ENCODE measurements at regions not wholly inside any gene's neighbourhood (a gene's known extent, or its start where the extent isn't known, plus 50 kb on each side); places are given as distances from the start of the nearest gene placed in this dataset.
"Not testable (repeated sequence)": the region's sequence is repeated elsewhere in the genome, so short reads cannot be mapped to it uniquely, and the experiment has no call there.

DNA sequence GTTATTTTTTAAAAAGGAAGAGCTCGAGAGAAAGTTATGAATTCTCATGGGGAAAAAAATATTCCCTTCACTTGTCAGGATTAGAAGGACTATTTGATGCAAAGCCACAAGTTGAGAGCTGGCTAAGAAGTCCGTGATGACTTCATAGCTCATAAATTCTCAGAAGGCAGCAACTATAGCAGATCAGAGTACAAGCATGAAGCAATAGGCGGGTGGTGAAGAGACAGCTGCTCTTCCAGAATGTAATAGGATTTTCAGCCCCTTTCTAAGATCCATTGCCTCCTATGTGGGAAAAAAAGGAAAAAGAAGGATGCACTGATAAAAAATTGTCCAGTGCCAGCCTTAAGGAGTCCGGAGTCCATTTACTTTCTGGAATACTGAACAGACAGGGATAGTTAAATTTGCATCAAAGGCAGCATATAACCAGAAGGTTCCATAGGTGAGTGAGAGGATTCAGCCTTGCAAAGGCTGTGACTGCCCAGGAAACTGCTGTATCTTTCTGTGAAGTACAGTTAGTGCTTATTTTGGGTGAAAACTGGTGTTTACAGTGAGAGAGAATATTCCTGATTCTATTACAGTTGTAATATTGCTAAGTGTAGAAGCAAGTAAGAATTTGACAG lies 929.5 kb upstream of the ALCAM start:
- ATAC-seq = no peak

DNA sequence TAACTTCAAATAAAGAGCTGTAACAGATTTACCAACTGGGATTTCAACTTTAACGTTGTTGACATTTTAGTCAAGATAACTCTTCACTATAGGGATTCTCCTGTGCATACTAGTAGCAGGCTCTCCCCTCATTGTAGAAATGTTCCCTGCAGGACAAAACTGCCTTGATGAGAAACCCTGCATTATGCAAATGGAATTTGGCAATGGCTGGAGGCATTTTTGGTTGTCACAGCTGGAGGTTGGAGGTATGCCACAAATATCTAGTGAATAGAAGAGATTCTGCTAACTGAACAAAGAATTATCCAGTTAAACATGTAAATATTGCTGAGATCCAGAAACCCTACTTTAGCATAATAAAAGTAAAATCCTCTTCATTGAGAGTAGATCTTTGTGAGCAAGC lies 928.8 kb upstream of the ALCAM start:
- no peak for ATAC-seq

DNA sequence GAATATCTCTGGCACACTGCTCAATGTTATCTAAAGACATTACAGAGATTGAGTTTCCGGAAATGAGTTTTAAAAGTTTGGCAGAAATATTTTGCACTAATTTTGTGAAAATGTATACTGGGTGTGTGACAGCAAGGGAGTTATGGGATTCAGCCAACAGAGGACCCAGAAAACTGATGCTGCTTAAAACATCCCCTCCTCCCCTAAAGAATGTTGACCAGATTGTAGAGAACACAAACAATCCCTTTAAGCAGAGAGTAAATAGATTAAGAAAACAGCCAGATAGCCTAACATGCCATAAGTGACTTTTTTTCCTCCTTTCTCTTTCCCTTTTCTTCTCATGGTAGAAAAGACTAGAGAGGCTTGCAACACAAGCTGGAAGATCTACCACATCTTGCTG lies 928.0 kb upstream of the ALCAM start:
- no peak for ATAC-seq

DNA sequence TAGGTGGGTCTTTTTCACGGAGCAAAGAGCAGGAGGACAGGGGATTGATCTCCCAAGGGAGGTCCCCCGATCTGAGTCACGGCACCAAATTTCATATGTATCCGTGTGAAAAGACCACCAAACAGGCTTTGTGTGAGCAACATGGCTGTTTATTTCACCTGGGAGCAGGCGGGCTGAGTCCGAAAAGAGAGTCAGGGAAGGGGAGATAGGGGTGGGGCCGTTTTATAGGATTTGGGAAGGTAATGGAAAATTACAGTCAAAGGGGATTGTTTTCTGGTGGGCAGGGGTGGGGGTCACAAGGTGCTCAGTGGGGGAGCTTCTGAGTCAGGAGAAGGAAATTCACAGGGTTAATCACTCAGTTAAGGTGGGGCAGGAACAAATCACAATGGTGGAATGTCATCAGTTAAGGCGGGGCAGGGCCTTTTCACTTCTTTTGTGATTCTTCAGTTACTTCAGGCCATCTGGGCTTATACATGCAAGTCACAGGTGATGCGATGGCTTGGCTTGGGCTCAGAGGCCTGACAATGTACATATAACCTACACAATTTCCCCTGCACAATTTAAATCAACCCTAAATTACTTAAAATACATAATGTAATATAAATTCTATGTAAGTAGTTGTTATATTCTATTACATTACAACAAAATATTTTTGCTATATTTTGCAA lies 921.3 kb upstream of the ALCAM start:
- not testable (repeated sequence) for ATAC-seq

DNA sequence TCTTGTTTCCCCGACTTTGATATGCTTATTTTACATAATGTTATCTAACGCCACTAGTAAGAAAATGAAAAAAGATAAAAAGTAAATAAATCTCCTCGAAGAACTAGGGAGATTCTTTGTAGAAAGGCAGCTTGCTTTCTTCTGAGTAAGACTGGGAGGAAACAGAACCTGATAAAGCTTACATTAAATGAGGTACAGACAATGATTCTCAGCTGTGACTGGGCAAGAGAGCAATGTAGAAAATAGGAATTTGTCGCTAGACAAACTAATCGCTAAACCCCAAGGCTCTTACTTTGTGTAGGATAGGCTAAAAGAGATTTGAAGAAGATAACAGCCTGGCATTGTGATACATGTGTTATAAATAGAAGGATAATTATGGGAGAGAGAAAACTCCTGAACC lies 919.0 kb upstream of the ALCAM start:
- no peak for ATAC-seq

DNA sequence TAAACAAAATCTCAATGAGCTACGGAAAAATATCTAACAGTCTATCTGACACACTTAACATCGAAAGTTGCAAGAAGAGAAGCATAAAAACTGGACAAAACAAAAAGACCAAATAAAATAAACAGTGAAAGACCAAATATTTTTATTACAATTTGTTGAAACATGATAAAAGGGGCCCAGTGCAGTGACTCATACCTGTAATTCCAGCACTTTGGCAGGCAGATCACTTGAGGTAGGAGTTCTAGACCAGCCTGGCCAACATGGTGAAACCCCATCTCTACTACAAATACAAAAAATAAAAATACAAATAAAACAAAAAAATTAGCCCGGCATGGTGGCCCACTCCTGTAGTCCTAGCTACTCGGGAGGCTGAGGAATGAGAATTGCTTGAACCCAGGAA lies 914.0 kb upstream of the ALCAM start:
- ATAC-seq = no peak

DNA sequence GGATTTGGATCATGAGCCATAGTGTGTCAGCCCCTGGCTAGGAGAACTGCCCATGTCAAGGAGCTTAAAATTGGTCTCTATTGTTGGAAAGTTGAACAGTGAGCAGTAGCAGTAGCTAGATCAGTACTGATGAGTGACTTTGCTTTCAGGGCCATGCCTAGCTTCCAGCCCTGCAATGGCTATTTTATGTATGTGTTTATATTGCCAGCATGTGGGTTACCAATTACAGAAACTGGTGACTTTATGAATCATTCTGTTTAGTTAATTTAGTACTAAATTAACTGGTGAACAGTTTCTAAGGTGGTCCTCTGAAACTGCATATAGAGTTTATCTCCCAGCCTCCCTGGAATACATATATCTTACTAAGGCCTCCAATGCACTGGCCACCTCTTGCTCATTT lies 908.1 kb upstream of the ALCAM start:
- ATAC-seq = no peak

DNA sequence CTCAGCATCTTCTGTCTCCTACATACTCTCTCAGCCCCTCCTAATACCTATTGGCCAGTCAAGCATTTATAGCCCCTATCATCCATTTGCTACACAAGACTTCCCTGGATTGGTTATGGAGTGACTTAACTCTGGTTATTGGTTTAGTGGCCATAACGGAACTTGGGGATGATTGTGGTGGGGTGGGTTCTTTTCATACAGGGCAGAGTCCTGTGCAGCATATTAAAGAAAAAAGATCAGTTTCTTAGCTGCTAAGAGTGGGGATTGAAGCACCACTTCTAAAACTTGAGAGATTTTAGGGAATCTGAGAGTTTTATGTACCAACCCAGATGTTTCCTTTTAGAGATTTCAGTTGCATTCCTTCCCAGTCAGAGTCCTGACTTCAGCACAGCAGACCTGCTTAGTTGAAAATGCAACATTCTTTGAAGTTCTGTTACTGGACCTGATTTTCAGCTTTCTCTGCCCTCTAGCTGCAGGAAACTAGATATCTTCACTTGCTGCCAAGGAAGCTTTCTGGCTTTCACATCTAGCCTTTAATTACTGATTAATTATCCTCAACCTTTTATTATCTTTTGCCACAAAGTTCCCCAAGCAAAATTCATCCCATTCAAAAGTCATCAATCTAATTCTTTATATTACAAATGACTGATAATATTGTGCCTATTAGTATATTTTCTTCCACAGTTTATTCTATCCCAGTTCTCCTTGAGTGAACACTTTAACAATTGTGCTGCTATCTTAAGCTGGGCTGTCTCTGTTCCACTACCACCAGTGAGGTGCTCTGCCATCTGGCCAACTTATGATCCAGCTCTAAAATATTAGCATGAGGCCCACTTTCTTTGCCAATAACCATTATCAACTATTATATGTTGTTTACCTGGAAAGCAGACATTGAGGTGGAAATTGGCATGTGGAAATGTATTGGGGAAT lies 906.0 kb upstream of the ALCAM start:
- ATAC-seq = no peak

DNA sequence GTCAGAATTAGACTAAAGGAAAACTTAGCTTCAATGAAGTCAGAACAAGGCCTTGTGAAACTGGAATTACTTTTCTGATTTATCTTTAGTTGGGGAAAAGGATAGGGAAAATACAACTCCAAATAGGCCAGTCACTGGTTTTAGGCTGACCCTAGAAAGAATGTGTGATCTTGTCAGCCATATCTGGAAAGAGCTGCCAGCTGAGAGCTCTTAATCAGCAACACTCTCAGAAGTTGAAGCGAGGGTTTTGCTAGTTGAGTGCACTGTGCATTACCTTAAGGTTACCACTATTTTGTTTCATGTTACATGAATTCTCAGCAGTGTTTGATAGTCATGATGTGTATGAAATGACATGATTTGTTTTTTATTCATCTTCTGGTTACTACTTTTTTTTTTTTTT lies 905.3 kb upstream of the ALCAM start:
- ATAC-seq = no peak

DNA sequence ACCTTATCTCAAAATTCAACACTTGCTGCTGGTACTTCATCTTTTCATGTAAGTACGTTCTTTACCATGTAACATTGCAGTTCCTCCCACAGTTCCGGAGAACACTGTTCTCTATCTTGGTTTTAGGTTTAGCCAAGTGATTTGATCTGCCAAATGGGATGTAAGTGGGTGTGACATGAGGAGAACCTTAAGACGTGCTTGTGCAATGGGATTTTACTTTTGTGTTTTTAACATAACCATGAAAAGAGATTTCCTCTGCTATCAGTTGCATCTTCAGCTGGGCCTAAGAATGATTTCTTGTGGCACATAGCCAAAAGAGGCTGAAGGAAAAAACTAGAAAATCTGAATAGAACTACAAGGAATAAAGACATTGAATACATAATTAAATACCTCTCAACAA lies 894.5 kb upstream of the ALCAM start:
- ATAC-seq = no peak

DNA sequence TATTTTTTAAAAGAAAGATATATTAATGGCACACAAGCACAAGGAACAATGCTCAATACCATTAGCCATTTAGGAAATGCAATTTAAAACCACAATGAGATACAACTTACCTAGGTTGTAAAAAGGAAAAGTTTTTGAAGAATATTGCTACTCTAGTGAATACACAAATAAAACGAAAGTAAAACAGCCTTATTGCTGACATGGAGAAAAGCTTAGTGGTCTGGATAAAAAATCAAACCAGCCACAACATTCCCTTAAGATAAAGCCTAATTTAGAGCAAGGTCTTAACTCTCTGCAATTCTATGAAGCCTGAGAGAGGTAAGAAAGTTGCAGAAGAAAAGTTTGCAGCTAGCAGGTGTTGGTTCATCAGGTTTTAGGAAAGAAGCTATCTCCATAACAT lies 892.7 kb upstream of the ALCAM start:
- no peak for ATAC-seq

DNA sequence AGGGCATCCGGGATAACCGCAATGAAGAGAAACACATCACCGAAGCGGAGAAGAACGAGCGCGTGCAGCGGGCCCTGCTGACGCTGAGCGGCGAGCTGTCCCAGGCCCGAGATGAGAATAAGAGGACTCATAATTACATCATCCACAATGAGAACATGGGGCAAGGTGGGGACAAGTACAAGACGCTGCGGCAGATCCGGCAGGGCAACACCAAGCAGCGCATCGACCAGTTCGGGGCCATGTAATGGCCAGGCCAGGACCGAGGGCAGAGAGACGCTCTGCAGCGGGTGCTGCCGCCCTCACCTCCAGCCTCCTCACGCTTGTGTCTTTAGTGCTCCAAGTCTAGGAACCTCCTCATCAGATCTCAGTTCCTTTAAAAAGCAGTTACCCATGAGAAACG lies 863.7 kb upstream of the ALCAM start:
- ATAC-seq = no peak

DNA sequence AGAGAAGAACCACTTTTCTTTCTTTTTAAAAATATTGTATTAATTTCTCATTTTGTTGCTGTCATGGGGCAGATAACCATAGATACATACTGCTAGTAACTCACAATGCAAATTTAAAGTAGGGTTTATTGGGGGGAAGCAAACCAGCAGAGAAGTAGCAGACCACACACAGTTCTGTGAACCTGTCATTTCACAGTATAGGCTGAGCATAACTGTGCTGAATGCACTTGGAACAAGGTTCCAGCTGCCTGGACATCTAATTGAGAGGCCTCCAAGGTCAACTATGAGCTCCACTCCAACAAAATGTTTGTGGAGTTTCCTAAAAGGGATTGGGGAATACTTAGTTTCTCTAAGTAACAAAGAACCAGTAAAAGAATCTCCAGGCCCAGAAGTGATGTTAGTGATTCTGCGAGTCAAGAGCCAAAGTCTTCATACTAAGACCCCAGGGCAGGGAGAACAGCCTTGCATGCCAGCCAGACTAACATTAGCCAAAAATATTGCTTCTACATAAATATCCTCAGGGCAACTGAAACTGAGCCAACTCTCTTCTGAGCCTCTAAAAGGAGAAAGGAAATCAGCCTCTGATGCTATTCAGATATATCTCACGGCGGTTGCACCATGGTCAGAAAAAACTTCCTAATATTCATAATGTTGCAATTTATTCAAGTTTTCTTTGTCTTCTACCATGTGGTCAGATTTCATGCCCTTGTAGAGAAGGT lies 856.4 kb upstream of the ALCAM start:
- no peak for ATAC-seq

DNA sequence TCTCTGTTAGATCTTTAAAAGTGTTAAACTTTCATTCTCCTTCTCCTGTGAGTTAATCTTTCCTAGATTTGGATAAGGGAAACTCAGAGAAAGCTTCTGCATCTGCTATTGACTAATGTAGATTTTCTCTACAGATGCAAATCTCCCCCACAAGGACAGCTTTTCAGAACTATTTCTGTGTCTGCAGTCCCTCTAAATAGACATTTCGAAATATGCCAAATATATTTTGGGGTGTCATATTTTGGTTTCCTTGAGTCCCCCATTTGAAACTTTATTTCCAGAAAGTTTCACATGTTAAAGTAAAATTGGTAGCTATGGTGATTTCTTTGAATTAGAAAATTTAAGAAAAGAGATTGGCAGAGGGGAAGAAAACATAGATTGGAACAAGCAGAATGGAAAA lies 852.3 kb upstream of the ALCAM start:
- no peak for ATAC-seq

DNA sequence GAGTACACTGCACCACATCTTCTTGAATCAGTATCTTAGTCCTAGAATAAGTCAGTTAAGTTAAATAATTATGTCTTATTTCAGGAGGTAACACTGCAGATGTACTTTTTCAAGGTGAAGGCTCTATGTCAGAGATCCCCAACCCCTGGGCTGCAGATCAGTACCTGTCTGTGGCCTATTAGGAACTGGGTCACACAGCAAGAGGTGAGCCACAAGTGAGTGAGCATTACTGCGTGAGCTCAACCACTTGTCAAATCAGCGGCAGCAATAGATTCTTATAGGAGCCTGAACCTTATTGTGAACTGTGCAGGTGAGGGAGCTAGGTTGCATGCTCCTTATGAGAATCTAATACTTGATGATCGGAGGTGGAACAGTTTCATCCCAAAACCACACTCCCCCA lies 851.9 kb upstream of the ALCAM start:
- no peak for ATAC-seq

DNA sequence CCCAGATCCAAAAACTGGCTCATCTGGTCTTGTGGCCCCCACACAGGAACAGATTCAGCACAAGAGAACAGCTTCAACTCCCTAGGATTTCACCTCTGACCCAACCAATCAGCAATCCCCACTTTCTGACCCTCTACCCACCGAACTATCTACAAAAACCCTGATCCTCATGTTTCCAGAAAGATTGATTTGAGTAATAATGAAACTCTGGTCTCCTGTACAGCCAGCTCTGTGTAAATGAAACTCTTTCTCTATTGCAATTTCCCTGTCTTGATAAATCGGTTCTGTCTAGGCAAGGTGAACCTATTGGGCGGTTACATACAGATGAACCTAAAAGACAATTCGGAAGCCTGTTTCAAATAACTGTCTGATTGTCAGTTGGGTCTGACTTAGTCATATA lies 847.6 kb upstream of the ALCAM start:
- no peak for ATAC-seq

DNA sequence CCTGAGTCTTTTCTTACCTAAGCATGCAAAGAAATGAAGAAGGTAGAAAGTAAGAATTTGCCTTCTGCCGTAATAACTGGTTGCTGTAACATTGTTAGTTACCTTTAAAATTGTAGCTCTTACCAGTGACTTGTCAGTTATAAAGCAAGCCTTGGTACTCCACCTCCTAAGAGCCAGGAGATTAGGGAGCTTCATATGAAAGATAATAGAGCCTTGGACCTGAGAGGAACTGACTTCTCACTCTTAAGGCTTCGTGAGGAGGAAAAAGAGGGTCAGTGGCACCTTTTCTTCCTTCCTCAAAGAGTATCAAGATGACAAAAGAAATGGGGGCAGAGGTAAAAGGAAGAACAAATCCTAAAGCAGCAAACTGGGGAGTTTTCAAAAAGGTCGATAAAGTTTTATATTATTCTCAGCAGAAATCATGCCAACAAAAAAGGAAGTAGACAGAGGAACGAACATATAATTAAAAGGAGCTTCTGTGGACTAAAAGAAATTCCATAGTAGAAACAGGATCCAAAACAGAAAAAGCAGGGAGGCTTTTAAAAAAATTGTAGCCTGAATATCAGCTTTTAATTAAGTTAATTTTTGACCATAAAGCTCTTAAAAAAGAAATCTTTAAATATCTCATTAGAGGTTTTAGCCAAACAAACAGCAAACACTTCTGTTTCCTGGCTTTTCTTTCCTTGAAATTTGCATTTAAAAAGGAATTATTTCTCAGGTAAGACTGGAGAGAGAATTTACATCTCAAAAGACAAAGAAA lies 847.1 kb upstream of the ALCAM start:
- no peak for ATAC-seq

DNA sequence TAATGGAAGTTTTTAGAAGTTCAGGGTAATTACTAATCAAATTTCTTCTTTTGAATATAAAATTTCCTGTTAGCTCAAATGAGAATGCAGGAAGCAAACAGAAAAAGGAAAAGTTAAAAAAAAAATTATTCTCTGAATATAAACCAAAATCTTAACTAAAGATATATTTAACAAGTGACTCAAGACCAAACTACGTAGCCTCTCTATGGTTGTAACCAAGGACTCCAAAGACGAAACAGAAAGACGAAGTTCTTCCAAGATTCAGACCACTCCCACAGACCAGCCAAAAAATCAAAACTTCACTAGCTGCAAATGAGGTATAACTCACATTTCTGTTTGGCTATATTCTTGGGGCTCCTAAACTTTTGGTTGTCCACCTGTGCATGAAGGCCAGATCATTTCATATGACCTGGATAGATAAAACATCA lies 846.5 kb upstream of the ALCAM start:
- ATAC-seq = no peak

DNA sequence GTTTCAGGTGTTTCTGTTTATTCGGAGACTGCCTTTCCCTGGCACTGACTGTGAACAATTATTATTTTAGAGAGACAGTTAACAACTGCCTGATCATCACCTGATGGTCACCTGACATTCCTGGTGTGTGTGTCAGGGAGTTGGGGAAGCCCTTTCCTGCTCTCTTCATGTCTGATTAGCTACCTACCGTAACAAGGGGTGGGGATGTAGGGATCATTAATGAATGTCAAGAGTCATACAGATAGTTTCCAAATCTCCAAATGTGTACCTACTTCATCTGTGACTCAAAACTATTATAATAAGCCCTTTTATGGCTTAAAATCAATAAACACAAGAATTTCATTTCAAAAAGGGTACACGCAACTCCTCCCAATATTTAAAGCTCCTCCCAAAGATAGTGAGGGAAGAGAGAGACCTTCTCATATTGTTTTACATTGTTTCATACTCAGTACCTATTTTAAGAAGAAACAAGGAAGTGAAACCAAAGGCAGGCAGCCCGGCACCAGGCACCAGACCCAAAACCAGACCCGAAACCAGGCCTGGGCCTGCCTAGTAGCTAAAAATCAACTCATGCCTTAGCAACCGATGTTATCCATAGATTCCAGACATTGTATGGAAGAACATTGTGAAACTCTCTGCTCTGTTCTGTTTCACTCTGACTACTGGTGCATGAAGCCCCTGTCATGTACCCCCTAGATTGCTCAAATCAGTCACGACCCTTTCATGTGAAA lies 844.9 kb upstream of the ALCAM start:
- peak in 1 of 2 donors; percentile 30 for ATAC-seq

DNA sequence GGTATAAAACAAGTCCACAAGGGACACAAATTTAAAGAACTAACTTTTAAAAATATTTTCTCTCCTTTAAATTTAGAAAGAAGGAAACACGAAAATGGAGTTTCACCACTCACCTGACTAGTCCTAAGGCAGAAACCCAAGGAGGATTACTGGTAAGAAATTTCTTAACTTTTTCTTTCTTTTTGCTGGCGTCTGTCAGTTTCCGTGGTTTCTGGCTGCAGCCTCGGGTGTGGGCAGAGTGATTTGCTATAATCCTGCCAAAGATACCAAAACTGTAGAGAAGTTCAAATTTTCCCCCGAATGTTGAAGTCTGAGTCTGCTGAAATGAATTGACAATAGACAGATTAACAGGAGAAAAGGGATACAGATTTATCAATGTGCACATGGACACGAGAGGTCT lies 843.6 kb upstream of the ALCAM start:
- no peak for ATAC-seq

DNA sequence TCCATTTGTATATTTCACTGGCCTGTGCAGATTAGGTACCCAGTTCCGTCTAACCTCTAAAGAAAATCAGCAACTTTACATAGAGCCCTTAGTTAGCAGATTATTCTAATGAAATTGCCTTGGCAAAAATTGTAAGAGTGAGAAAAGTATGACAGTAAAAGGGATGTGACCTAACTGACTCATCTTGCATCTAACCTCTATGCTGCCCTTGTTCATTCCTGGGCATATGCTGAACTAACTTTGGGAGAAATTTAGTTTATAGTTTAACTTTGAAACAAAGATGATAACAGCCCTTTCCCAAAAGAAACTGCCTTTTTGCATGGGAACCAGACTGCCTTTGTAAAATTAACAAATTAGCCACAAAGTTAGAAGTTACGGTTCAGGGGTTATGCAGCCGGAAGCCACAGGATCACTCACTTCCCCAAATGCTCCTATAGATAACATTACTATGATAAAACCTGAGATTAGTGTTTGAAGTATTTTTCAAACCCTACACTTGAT lies 839.8 kb upstream of the ALCAM start:
- no peak for ATAC-seq

DNA sequence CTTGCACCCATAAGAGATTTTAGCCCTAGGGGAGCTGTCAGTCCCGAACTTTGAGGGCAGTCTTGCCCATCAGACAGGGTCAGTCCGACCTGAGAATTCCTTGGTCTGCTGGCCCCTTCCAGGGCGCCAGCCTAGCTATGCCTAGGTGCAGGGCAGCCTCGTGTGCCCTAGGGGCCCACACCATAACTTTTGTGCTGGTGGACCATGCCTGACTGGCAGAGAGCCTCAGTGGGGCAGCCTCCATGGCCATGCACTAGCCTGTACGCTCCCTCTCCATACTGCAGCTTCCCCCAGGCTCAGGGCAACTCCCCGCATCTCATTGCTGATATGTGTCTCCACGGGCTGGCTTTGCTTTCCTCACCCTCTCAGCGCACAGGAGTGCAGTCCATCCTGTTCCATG lies 835.8 kb upstream of the ALCAM start:
- no peak for ATAC-seq
